GM12878 (cell line): ENCODE measurements at regions not wholly inside any gene's neighbourhood (a gene's known extent, or its start where the extent isn't known, plus 50 kb on each side); places are given as distances from the start of the nearest gene placed in this dataset.
"Not testable (repeated sequence)": the region's sequence is repeated elsewhere in the genome, so short reads cannot be mapped to it uniquely, and the experiment has no call there.

ENCODE experiments used
- CTCF ChIP-seq, 3 experiments: IDR thresholded peaks in 2 of 3; conservative IDR thresholded peaks in 1 of 3; 2 replicates each; pipeline ENCODE4 v1.5.1; 2011; ENCODE audit warnings: low read depth in 3 of 3, low read length in 3 of 3, mild to moderate bottlenecking in 3 of 3, control low read depth in 2 of 3, moderate library complexity in 2 of 3, inconsistent platforms in 1 of 3, mixed read lengths in 1 of 3; ENCODE audit not compliant: control insufficient read depth in 2 of 3, insufficient read depth in 1 of 3; ENCODE audit errors: extremely low read depth in 1 of 3
- POLR2A ChIP-seq: IDR thresholded peaks from 2 replicates; pipeline ENCODE4 v1.6.1; 2011; ENCODE audit warnings: low read depth, mild to moderate bottlenecking, low read length
- USF2 ChIP-seq: IDR thresholded peaks from 2 replicates; pipeline ENCODE4 v1.6.1; 2011; ENCODE audit warnings: low read depth, low read length, improper control_type of control experiment, borderline replicate concordance

DNA sequence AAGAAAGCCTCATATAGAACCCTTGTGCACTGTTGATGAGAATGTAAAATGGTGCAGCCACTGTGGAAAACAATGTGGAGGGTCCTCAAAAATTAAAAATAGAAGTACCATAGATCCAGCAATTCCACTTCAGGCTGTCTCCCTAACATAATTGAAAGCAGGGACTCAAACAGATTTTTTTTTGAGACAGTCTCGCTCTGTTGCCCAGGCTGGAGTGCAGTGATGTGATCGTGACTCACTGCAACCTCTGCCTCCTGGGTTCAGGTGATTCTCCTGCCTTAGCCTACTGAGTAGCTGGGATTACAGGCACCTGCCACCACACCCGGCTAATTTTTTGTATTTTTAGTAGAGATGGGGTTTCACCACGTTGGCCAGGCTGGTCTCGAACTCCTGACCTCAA is 356.6 kb upstream of the ROPN1 start:
- TF ChIP-seq POLR2A; USF2; CTCF (IDR thresholded peaks at IDR 0.05 in 2 of 3, conservative IDR thresholded peaks at IDR 0.05 in 1 of 3; ENCODE audit: control insufficient read depth in 2 of 3, extremely low read depth in 1 of 3, insufficient read depth in 1 of 3, low read depth in 3 of 3, low read length in 3 of 3): not testable (repeated sequence)
